NT2/D1 (cell line): ENCODE measurements at regions not wholly inside any gene's neighbourhood (a gene's known extent, or its start where the extent isn't known, plus 50 kb on each side); places are given as distances from the start of the nearest gene placed in this dataset.

ENCODE experiments used
- SUZ12 ChIP-seq: IDR thresholded peaks from 2 replicates; pipeline ENCODE4 v1.6.1; 2011; ENCODE audit not compliant: insufficient read length, insufficient read depth; ENCODE audit errors: extremely low read depth
- YY1 ChIP-seq: IDR thresholded peaks from 2 replicates; pipeline ENCODE4 v1.6.1; 2011; ENCODE audit not compliant: insufficient read length, insufficient read depth
- ZNF274 ChIP-seq: IDR thresholded peaks from 2 replicates; pipeline ENCODE4 v1.6.1; 2011; ENCODE audit warnings: mild to moderate bottlenecking, low read depth, low read length

DNA sequence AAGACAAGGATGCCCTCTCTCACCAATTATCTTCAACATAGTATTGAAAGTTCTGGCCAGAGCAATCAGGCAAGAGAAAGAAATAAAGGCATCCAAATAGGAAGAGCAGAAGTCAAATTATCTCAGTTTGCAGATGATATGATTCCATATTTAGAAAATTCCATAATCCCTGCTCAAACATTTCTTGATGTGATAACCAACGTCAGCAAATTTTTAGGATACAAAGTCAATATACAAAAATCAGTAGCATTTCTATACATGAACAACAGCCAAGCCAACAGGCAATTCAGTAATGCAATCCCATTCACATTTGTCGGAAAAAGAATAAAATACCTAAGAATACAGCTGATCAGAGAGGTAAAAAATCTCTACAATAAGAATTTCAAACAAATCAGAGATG, 969.7 kb upstream of the USP15 start:
- TF ChIP-seq ZNF274 (no peak), YY1 (no peak), SUZ12 (no peak)
